ENCODE measurements at regions not wholly inside any gene's neighbourhood (a gene's known extent, or its start where the extent isn't known, plus 50 kb on each side); places are given as distances from the start of the nearest gene placed in this dataset.

DNA sequence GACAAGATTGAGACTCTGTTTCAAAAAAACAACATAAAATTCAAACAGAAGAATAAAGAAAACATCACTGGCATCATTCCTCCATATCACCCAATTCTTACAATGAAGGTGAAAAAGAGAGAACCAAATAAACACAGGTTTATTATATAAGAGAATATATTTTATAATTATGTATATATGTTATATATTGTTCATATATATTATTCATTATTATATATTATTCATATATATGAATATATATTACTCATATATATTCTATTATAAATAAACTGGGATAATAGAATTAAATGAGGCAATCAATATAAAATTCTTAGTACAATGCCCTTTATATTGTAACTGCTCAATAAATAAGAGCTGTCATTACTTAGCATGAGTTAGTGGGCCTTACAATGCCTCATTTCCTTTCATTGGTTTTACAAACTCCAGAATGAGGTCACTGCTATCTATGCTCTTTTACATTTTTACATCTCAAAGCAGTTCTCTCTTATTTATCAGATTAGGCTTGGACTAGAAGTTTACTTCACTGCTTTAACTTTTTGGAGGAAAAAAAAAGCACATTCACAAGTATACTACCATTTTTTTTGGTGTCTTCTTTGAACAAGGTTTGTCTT lies 135.5 kb upstream of the TTC14 start:
- no peak for TF ChIP-seq ZNF639 (CRISPR knock-in tag; conservative IDR thresholded peaks at IDR 0.05)
- no peak for TF ChIP-seq CTCF (CRISPR knock-in tag; IDR thresholded peaks at IDR 0.05)
- TF ChIP-seq CENPX (CRISPR knock-in tag; IDR thresholded peaks at IDR 0.05): no peak
- TF ChIP-seq, protein P1, sequence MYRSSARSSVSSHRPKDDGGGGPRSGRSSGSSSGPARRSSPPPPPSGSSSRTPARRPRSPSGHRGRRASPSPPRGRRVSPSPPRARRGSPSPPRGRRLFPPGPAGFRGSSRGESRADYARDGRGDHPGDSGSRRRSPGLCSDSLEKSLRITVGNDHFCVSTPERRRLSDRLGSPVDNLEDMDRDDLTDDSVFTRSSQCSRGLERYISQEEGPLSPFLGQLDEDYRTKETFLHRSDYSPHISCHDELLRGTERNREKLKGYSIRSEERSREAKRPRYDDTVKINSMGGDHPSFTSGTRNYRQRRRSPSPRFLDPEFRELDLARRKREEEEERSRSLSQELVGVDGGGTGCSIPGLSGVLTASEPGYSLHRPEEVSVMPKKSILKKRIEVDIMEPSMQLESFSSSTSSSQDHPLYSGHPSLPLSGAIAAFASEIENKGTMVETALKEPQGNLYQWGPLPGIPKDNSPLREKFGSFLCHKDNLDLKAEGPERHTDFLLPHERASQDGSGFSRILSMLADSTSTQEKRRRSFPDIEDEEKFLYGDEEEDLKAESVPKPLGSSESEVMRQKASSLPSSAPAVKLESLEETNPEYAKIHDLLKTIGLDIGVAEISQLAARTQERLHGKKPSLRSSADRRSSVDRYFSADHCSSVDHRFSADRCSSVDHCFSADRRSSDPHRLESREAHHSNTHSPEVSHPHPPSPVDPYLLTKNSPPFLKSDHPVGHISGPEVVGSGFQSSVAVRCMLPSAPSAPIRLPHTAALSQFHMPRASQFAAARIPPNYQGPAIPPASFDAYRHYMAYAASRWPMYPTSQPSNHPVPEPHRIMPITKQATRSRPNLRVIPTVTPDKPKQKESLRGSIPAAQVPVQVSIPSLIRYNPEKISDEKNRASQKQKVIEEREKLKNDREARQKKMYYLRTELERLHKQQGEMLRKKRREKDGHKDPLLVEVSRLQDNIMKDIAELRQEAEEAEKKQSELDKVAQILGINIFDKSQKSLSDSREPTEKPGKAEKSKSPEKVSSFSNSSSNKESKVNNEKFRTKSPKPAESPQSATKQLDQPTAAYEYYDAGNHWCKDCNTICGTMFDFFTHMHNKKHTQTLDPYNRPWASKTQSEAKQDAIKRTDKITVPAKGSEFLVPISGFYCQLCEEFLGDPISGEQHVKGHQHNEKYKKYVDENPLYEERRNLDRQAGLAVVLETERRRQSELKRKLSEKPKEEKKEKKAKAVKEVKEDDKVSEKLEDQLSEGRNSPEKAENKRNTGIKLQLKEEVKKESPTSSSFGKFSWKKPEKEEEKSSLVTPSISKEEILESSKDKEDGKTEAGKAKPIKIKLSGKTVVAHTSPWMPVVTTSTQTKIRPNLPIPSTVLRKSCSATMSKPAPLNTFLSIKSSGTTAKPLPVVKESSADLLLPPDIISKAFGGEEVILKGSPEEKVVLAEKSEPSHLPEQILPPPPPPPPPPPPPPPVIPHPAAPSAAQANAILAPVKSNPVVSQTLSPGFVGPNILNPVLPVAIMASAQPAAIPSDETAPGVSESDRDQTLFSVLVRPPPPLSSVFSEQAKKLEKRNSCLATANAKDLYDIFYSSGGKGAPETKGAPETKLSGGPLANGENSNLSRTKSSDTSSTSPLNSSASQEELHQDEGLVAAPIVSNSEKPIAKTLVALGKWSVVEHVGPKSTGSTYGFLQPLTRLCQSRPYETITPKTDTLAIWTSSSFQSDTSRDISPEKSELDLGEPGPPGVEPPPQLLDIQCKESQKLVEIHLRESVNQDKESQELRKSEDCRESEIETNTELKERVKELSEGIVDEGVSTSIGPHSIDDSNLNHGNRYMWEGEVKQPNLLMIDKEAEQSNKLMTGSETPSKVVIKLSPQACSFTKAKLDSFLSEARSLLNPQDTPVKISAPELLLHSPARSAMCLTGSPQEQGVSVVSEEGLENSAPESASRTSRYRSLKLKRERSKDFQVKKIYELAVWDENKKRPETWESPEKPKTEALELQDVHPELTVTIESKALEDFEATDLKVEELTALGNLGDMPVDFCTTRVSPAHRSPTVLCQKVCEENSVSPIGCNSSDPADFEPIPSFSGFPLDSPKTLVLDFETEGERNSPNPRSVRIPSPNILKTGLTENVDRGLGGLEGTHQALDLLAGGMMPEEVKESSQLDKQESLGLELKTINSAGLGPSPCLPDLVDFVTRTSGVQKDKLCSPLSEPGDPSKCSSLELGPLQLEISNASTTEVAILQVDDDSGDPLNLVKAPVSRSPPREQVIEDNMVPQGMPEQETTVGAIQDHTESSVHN (CRISPR knock-in tag; IDR thresholded peaks at IDR 0.05): no peak
- no peak for TF ChIP-seq CHD2 (IDR thresholded peaks at IDR 0.05; ENCODE audit: low read depth, low read length)
- no peak for TF ChIP-seq BHLHE40 (IDR thresholded peaks at IDR 0.05; ENCODE audit: low read length)
- TF ChIP-seq RNF2 (conservative IDR thresholded peaks at IDR 0.05; ENCODE audit: low read depth): no peak
- no peak for TF ChIP-seq ZNF17 (CRISPR knock-in tag; IDR thresholded peaks at IDR 0.05)
- no peak for TF ChIP-seq YEATS2 (CRISPR knock-in tag; IDR thresholded peaks at IDR 0.05; ENCODE audit: borderline replicate concordance)
- no peak for TF ChIP-seq SAFB2 (CRISPR knock-in tag; IDR thresholded peaks at IDR 0.05; ENCODE audit: borderline replicate concordance, low read depth)
- no peak for TF ChIP-seq MNT (IDR thresholded peaks at IDR 0.05)
